ENCODE measurements at regions not wholly inside any gene's neighbourhood (a gene's known extent, or its start where the extent isn't known, plus 50 kb on each side); places are given as distances from the start of the nearest gene placed in this dataset.

DNA sequence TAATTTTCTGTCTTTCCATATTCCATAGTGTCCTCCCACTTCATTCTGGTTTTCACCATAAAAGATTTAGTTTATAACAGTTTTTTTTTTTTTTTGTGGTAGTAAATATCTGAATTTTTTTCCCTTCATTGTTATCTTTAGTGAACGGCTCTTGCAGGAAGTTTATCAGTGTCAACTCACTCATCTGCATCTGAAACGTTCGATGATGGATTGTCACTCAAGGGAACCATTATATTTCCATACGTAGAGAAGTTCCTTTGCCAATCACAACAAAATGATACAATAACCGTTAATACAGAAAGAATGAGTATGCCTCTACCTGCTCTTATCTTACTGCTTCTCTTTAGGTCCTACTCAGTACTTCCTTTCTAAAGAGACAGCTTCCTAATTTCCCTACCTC is 651.2 kb upstream of the KCNMB2 start (continued):
- TF ChIP-seq ZBTB44 (CRISPR knock-in tag; IDR thresholded peaks at IDR 0.05) (no peak), ZNF569 (CRISPR knock-in tag; IDR thresholded peaks at IDR 0.05; ENCODE audit: borderline replicate concordance) (no peak)

DNA sequence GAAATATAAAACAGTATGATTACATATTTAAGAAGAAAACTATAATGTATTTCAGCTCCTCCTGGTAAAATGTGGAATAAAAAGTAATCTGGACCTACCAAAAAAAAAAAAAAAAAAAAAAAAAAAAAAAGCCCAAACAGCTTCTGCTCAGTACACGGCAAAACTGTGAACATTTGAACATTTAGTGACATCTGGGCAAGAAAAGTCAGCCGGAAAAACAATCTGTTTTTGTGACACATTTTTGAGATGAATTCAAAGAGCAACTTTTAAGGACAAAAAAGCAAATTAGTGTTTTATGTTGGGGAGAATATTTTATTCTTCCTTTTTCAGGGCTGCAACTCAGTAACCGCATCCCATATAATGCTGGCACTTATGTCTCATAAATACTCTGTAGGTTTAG is 649.7 kb upstream of the KCNMB2 start:
- no peak overlapping the region for H3K4me3 ChIP-seq (replicated peaks in 1 of 3; ENCODE audit: insufficient read depth in 1 of 3, low read depth in 2 of 3, low read length in 3 of 3)
- H2AFZ ChIP-seq (ENCODE audit: low read length) = no peak overlapping the region
- H3K4me1 ChIP-seq (ENCODE audit: insufficient read depth, low read length) = no peaks in the 10 kb centered on the region
- no peak for TF ChIP-seq ZBTB25 (CRISPR knock-in tag; IDR thresholded peaks at IDR 0.05)
- TF ChIP-seq, protein P1, sequence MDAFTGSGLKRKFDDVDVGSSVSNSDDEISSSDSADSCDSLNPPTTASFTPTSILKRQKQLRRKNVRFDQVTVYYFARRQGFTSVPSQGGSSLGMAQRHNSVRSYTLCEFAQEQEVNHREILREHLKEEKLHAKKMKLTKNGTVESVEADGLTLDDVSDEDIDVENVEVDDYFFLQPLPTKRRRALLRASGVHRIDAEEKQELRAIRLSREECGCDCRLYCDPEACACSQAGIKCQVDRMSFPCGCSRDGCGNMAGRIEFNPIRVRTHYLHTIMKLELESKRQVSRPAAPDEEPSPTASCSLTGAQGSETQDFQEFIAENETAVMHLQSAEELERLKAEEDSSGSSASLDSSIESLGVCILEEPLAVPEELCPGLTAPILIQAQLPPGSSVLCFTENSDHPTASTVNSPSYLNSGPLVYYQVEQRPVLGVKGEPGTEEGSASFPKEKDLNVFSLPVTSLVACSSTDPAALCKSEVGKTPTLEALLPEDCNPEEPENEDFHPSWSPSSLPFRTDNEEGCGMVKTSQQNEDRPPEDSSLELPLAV (CRISPR knock-in tag; conservative IDR thresholded peaks at IDR 0.05; ENCODE audit: low read depth) = no peak
- no peak for TF ChIP-seq ARID2 (CRISPR knock-in tag; IDR thresholded peaks at IDR 0.05; ENCODE audit: borderline replicate concordance)
- TF ChIP-seq BCL6 (CRISPR knock-in tag; IDR thresholded peaks at IDR 0.05) = no peak
- no peak for TF ChIP-seq DR1 (CRISPR knock-in tag; IDR thresholded peaks at IDR 0.05)
- TF ChIP-seq KLF13 (CRISPR knock-in tag; IDR thresholded peaks at IDR 0.05) = no peak
- TF ChIP-seq HMG20B (CRISPR knock-in tag; conservative IDR thresholded peaks at IDR 0.05) = no peak
- TF ChIP-seq ERF (CRISPR knock-in tag; IDR thresholded peaks at IDR 0.05) = no peak
- no peak for TF ChIP-seq ZNF839 (CRISPR knock-in tag; IDR thresholded peaks at IDR 0.05; ENCODE audit: borderline replicate concordance)
- DNase-seq (ENCODE audit: low spot score) = no peak
- no peaks in the 10 kb centered on the region for H3K36me3 ChIP-seq (replicated peaks in 1 of 2; ENCODE audit: control insufficient read depth in 1 of 2, insufficient read depth in 2 of 2, low read length in 2 of 2)
- H3K9ac ChIP-seq (ENCODE audit: insufficient read depth, low read depth, low read length) = no peak overlapping the region
- no peak overlapping the region for H3K4me2 ChIP-seq (ENCODE audit: low read depth, low read length)
- no peak for ATAC-seq
- 70% methylated on average over 3 of the region's 3 CpGs for WGBS (ENCODE audit: low lambda C conversion rate)
- no peaks in the 10 kb centered on the region for H3K27me3 ChIP-seq (ENCODE audit: control insufficient read depth in 1 of 2, insufficient read depth in 2 of 2, low read length in 2 of 2)
- no TSS peak for BruUV-seq (replicated peaks)
- H3K9me3 ChIP-seq (ENCODE audit: low read length) = no peaks in the 10 kb centered on the region
- CTCF ChIA-PET (ENCODE audit: low intra/inter-chr PET ratio, low total read pairs) = no interaction called here
- FAIRE-seq = no peak
- in situ Hi-C loops (cut with HindIII; ENCODE audit: extremely low pct_ligation_motif_present, low pct_unique_long_range_greater_than_20kb) (no loop called here), intact Hi-C loops (cut with micrococcal nuclease; ENCODE audit: unreplicated experiment) (no loop called here)
- H3K27ac ChIP-seq (ENCODE audit: extremely low read length, insufficient read depth, low read length) = no peak overlapping the region
- POLR2A ChIA-PET = no interaction called here
- no peaks in the 10 kb centered on the region for H4K20me1 ChIP-seq (ENCODE audit: insufficient read depth, low read length)
- no peaks in the 10 kb centered on the region for H3K79me2 ChIP-seq (ENCODE audit: insufficient read depth, low read length)
